Activated naive CD4-positive, alpha-beta T cell treated with anti-CD3 and anti-CD28 coated beads, Interleukin-2, amount 50 U/mL, for 16 hours (primary cell): ENCODE measurements at regions not wholly inside any gene's neighbourhood (a gene's known extent, or its start where the extent isn't known, plus 50 kb on each side); places are given as distances from the start of the nearest gene placed in this dataset.

ENCODE experiments used
- DNase-seq: peaks from one replicate; pipeline ENCODE4 v3.0.0-alpha.2; 2020

GRCh38 chr10:132136097-132136521, 50.6 kb upstream of the DPYSL4 start:
- DNase-seq = peak; percentile 4

GRCh38 chr10:132136689-132137088, 50.1 kb upstream of the DPYSL4 start:
- no peak for DNase-seq
